GM18517 (cell line): ENCODE measurements at regions not wholly inside any gene's neighbourhood (a gene's known extent, or its start where the extent isn't known, plus 50 kb on each side); places are given as distances from the start of the nearest gene placed in this dataset.

ENCODE experiments used
- ATAC-seq: cut with Tn5 transposase; IDR thresholded peaks from one replicate; pipeline ENCODE4 v1.9.1; 2021; ENCODE audit warnings: mild to moderate bottlenecking, moderate library complexity; ENCODE audit not compliant: unreplicated experiment

DNA sequence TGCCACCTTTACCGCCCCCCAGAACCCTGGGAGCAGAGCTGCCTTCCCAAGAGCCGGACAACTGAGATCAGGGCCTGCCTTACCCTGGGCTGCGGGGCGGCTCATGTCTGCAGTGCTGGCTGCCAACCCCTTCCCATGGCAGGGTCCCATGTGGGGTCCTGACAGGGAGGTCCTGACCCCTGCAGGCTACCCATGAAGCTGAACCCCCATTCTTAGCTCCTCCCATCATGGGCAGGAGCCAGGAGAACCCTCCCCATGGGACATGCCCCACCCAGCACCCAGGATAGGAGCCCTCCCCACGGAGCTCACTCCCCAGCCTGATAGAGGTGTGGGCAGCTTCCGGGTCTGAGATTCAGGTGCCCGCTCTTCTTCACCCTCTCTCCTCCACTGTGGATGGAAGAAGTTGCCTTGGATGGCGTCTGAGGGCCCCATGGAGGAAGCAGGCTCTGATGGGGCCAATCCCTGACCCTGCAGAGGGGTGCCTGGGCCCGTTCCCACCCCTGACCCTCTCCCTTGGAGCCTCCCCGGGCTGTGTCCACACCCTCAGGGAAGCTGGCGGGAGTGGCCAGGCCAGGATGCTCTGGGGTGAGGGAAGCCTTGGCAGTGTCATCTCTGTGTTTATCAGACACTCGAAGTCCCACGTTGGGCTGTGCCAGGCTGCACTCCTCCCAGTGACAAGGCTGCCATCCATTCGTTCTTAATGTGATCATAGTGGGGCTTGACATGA, 1508.2 kb downstream of the BRD1 start:
- ATAC-seq = no peak

DNA sequence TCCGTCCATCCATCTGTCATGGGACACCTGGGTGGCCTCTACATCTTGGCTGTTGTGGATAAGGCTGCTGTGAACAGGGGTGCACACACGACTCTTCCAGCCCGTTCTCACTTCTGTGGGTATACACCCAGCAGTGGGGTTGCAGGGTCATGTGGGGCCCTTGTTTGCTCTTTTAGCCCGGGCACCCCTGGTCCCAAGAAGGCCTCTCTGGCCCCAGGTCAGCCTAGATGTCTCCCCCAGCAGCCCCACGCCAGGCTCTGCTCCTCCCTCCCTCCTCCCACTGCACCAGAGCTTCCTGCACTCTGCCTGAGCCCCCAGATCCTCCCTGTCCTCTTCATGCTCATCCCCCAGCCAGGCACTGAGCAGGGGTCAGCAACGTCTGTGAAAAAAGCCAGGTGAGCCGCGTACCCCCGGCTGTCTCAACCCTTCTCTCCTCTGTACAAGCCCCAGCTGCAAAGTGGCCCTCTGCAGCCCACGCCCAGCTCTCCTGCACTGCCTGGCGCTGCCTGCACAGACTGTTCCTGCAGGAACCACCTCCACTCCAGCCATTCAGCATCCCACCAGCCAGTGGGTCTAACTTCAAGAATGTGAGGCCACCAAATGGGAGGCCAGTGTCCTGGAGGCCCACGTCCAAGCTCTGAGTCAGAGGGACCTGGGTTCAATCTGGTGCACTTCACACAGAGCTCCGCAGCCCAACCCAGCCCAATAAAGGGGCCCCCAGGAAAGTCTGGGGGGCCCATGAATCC, 1508.9 kb downstream of the BRD1 start:
- no peak for ATAC-seq

DNA sequence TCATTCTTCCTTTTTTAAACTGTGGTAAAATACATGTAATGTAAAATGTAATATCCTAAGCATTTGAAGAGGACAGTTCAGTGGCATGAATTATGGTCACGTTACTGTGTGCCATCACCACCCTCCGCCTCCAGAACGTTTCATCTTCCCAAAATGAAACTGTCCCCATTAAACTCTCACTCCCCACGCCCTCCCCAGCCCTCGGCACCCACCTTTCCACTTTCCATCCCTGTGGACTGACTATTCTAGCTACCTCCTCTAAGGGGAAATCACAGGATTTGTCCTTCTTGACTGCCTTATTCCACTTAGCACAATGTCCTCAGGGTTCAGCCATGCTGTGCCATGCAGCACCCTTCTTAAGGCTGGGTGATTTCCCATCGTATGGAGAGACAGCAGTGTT, 1509.5 kb downstream of the BRD1 start:
- ATAC-seq = no peak

DNA sequence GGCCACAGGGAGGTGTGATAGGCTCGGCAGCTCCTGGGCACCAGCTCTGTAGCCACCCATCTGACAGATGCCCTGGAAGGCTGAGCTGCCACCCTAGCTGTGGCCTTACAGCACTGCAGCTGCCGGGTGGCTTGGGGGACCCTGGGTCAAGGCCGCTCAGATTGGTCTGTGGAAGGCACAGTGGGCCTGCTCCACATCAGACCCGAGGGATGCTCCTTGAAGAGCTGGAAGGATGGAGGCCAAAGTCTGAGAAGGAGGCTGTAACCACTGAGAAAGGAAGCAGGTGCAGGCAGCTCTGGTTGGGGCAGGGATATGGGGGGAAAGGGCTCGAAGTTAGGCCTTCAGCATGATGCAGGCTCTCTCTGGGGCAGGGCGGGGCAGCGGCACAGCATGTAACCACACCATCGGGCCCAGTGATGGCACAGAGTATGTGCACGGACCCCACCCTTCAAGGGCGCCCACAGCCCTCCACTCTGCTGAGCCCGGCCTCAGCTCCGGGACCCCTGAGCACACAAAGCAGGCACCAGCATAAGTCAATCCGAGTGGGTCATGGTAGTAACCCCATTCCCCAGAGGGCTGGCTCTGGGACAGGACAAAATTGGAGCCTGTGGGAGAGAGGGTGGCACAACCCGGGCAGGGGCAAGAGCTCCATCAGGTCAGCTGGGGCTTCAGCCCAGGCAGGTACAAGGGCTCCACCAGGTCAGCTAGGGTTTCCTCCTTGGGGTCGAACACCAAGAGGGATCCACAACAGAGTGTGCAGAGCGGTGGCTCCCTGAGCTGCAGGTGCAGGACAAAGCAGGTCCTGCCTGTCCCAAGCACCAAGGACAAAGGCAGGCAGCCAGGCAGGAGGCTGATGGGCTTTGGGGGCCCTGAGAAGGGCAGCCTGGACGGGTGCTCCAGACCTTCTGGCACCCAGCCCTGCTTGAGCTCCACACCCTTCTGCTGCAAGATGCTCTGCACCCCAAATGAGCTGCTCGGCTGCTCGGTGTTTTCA, 1511.1 kb downstream of the BRD1 start:
- no peak for ATAC-seq

DNA sequence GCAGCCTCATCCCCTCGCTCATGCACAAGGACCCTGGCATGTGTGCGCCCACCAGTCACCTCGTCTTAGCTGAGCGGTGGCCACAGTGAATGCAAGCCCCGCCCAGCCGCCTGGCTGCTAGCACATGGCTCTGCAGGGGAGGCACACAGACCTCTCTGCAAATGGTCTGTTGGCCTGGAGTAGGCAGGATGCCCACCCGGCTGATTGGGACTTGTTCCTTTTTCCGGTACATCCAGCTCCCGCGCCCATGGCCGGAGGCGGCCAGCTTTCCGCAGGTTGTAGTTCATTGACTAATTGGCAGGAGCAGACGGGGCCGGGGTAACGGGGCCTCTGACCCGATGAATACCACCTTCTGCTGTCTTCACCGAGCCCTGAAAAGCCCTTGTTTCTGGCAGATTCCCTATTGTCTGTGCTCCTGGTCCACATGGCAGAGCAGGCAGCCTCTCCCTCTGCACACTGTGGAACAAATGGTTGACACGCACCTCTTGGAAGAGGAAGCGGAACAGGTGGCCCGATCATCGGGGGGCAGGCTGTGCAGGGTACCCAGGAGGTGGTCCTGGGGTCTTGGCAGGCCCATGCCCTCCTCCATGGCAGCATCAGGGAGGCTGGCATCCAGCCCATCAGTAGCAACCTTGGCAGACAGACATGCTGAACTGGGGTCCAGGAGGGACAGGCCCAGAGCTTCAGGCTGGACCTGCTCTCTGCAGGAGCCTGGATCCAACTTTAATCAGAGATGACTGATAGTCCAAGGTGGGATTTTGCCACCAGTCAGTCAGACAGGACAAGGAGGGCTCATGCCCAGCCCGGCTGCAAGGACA, 1512.0 kb downstream of the BRD1 start:
- no peak for ATAC-seq

DNA sequence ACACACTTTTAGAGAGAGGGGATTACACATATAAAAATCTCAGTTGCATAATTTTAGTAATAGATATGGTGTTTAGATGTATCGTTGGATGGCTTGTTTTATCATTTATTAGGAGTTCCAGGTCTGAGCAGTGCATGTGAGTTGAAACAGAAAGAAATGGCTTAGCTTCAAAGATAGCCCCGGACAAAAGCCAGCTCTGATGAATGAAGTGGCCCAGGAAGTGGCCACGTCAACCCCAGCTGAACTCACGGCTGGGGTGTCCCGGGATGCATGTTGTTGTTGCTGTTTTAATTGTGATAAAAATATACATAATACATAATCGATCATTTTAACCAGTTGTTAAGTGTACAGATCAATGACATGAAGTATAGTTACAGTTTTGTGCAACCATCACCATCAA, 1513.6 kb downstream of the BRD1 start:
- no peak for ATAC-seq

DNA sequence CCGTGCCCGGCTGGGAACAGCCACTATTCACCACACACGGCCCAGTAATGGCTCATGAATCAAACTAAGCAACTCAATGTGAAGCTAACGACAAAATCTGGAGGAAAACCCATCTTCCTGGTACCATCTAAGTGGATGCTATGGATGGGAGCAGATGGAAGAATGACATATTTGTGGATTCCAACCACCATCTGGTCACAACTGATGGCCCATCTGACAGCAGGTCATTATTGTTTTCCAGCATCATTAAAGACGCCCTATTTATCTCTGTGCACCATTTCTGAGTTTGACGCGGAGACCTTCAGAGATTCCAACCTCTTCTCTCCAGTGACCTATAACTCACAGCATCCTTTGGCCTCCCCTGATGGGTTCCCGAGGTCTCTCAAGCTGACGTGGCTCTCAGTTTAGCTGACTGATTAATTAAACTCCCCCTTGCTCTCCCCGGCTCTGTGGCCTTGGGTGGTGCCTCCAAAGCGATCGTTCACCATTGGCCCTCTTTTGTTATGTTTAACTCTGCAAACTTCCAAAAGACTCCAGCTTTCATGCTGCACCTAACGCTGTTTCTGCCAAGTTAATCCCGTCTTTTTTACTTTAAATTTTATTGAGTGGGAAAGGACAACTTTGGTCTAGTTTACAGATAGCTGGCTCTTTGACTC, 1514.4 kb downstream of the BRD1 start:
- ATAC-seq = no peak

DNA sequence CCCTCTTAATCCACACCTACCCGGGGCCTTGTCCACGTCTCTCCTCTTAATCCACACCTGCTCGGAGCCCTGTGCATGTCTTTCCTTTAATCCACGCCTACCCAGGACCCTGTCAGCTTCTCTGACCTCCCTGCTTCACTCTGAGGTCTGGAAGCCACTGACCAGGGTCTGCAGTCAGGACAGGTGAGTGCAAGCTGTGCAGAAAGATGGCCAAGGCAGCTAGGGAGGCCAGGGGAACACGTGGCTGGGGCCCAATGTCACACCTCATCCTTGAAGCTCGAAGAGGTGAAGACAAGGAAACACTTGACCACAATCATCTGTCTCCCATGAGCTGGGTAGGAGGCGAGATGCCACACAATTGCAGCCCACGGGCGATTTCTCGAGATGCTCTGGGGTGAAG, 1516.9 kb downstream of the BRD1 start:
- ATAC-seq = no peak

DNA sequence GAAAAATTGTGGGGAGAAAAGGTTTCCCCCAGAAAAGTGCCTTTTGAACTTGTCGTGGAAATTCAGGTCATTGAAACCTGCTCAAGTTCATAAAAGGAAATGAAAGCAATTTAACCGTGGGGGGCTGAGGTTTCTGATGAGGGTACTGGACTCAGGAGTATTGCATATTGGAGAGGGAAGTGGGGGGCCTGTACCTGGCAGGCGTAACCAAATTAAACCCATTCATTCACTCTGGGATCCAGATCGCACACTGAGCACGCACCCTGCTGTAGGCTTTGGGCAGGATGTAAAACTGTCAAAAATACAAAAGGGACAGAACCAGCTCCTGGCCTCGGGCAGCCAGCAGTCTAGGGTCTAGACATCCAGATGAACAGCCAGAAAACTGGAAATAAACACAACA, 1517.4 kb downstream of the BRD1 start:
- no peak for ATAC-seq

DNA sequence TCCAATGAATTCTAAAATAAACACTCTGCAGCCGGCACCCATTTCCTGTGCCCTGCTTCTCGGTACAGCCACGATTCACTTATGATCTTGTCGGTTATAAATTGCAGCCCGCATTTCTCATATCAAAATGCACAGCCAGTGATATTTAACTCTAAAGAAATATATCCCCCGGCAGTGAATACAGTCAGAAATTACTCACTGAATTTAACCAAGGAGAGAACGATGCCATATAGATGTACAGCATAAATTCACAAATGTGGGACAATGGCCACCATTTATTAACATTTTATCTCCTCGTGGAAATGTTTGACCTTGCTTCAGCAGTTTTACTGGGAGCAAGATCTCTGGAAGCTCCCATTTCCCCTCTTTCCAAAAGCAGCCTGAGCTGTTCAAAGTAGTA, 1517.8 kb downstream of the BRD1 start:
- no peak for ATAC-seq

DNA sequence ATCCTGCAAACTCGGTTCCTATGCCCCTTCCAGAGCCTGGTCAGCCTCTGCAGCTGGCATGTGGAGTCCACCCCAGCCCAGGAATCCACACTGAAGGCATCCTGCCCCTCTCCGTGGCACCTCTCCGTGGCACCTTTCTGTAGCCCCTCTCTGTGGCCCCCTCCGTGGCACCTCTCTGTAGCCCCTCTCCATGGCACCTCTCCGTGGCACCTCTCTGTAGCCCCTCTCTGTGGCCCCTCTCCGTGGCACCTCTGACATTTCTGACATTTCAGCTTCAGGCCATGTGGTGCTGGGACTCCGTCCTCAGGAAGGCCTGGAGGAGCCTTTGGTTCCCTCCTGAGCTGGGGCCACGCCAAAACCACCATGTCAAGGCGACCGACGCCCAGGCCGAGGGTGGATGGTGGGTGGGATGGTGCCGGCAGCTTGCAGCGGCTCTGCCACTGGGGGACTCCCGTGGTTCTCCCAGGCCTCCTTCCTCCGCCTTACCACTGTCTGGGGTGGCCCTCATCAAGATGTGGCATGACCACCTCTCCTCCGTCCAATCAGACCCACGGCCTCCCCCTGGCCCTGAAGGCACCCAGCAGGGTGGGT, 1518.5 kb downstream of the BRD1 start:
- no peak for ATAC-seq

DNA sequence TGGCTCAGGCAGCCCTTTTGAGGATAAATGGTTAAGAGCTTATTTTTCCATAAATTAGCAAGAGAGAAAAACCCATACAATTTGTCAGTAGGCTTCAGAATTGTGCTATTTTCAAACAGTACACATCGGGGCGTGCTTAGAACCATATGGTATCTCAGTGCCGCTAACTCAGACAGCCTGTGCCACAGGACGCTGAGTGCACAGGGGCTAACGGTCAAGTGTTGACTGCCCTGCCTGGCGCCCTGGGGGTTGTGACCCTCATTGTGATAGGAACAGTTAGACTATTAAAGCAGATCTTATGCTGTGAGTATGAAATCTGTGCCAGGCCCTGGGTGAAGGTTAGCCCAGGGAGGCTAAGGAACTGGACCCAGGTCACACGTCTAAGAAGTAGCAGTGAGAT, 1519.7 kb downstream of the BRD1 start:
- ATAC-seq = no peak

DNA sequence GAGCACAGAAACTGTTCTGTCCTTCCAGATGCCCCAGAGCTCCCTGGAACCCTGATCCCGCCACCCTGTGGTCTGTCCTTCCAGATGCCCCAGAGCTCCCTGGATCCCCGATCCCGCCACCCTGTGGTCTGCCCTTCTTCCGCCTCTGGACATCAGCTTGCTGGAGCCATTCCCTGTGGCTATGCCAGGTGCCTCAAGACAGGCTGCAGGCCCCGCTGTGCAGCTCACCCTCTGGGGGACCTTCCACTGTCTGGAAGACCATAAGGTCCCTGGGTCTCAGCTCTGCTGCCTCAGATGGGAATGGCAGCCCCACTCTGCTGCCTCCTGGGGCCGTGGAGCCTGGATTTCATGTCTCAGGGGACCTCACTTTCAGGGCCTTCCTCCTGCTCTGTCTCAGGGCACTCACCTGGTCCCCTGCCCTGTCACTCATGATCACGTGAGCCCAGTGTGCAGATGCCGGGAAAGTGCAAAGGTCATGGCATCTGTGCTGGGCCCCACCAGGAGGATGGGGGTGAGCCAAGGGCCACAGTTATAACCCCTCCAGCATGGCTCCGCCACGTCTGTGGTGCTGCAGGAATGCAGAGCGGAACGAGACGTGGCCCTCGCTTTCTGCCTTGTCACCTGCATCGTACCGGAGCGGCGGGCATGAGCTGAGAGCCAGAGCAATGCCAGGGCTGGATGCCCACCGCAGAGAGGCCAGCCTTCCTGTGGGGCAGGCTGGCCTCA, 1520.7 kb downstream of the BRD1 start:
- no peak for ATAC-seq

DNA sequence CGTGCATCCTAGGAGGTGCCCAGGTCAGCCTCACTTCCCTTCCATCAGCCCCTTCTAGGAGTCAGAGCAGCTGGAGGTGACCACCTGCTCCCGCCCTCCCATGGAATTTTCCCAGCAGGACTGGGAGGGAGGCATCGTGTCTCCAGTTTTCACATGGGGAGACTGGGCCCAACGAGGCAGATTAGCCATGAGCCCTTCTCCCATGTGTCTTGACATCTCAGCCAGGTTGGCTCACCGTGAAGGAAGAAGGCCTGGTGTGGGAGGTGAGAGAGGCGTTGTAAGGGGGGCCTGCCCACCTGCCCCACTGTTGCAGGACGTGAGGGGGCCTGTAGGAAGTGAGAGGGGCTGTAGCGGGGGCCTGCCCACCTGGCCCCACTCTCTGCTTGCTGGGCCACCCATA, 1521.4 kb downstream of the BRD1 start:
- no peak for ATAC-seq

DNA sequence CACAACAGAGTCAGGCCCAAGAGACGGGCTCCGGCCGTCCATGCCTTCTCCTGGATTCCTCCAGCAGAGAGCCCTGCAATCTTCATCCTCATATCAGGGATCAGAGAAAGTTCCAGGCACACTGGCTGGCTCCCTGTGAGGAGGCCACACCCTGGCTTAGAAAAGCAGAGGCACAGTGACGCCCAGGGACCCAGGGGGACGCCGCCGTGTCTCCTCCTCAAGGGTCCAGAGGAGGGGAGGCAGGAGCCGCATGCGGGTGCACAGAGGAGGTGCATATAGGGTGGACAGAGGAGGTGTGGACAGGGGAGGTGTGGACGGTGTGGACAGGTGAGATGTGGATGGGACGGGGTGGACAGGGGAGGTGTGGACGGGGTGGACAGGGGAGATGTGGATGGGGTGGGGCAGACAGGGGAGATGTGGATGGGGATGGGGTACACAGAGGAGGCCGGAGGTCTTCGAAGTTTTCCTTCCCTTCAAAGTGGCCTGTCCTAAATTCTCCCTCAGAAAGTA, 1521.9 kb downstream of the BRD1 start:
- ATAC-seq = no peak

DNA sequence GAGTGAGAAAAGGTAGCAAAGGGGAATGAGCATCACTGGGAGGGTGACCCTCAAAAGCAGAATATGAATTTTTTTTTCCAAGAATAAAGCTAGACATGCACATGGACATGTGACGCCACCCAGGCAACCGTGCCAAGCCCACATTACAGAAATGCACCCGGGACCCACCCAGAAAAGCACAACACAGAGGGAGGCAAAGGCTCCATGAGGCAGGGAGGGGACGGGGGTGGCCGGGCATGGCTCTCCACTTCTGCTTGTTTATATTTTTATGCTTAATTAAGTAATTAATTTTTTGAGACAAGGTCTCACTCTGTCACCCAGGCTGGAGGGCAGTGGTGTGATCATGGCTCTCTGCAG, 1524.3 kb downstream of the BRD1 start:
- ATAC-seq = no peak

DNA sequence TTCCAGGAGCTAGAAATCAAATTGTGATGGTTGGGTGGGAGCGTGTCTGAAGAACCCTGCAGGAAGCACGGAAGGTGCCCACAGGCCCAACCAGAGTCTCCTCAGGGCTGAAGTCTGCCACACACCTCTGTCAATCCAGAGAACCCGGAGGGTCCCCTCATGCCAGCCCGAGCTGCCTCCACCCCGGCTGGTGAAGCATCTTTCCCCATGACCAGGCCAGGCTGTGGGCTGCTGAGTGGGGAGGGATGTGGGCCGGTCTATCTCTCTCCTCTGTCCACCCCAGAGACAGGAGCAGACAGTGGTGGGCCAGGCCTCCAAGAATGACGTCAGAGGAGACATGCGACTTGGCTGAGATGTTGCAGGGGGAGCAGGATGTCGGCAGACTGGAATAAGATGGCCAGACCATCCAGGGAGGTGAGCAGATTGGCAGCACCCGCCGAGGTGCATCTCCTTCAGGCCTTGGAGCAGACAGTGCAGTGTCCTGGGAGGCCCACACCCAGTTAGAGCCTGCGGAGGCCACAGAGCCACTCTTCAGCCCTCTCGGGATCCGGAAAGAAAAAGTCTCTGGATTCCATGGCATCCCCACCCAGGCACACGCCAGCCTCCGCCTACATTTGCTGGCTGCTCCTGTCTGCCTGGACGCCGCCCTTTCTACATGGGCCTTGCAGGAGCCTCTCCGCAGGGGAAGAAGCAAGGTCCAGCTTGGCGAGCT, 1524.9 kb downstream of the BRD1 start:
- ATAC-seq = no peak

DNA sequence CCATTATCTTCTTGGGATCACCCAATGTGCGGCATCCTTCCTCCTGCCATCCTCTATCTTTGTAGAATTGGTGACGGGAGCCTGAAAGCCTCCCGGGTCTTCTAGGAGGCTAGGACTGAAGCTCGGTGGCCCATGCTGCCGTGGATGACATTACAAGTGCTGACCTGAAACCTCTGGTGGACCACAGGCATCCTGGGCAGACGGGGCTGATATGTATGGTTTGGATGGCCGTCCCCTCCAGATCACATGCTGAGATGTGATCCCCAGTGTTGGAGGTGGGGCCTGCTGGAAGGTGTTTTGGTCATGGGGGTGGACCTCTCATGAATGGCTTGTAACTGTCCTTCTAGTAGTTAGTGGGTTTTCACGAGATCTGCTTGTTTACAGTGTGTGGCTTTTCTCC, 1525.8 kb downstream of the BRD1 start:
- ATAC-seq = no peak
